ENCODE measurements at regions not wholly inside any gene's neighbourhood (a gene's known extent, or its start where the extent isn't known, plus 50 kb on each side); places are given as distances from the start of the nearest gene placed in this dataset.

DNA sequence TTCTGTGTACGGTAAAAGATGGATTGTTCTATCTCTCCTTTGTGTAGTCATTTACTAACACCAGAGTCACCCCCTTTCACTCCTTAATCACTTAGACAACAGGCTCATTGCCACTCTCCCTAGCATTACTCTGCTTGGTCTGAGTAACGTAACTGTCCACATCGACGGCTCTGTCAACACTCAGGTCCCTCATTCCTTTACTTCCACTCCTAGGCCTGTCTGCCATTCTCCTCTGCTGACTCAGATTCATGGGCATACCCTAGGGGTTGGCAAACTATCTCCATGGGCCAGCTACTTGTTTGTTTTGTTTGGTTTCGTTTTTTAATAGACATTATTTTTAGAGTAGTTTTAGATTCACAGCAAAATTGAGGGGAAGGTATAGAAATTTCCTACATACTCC lies 243.9 kb downstream of the NR4A2 start:
- no peak for TF ChIP-seq POLR2A (IDR thresholded peaks at IDR 0.05; ENCODE audit: low read depth, low read length)
- TF ChIP-seq, protein P1, sequence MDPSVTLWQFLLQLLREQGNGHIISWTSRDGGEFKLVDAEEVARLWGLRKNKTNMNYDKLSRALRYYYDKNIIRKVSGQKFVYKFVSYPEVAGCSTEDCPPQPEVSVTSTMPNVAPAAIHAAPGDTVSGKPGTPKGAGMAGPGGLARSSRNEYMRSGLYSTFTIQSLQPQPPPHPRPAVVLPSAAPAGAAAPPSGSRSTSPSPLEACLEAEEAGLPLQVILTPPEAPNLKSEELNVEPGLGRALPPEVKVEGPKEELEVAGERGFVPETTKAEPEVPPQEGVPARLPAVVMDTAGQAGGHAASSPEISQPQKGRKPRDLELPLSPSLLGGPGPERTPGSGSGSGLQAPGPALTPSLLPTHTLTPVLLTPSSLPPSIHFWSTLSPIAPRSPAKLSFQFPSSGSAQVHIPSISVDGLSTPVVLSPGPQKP (IDR thresholded peaks at IDR 0.05; ENCODE audit: borderline replicate concordance, low read depth, low read length) = no peak
- no peak for TF ChIP-seq RAD21 (IDR thresholded peaks at IDR 0.05; ENCODE audit: low read length)
- TF ChIP-seq, protein P2, sequence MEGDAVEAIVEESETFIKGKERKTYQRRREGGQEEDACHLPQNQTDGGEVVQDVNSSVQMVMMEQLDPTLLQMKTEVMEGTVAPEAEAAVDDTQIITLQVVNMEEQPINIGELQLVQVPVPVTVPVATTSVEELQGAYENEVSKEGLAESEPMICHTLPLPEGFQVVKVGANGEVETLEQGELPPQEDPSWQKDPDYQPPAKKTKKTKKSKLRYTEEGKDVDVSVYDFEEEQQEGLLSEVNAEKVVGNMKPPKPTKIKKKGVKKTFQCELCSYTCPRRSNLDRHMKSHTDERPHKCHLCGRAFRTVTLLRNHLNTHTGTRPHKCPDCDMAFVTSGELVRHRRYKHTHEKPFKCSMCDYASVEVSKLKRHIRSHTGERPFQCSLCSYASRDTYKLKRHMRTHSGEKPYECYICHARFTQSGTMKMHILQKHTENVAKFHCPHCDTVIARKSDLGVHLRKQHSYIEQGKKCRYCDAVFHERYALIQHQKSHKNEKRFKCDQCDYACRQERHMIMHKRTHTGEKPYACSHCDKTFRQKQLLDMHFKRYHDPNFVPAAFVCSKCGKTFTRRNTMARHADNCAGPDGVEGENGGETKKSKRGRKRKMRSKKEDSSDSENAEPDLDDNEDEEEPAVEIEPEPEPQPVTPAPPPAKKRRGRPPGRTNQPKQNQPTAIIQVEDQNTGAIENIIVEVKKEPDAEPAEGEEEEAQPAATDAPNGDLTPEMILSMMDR (conservative IDR thresholded peaks at IDR 0.05; ENCODE audit: low read depth, low read length) = no peak
- no peak for TF ChIP-seq BHLHE40 (IDR thresholded peaks at IDR 0.05; ENCODE audit: low read depth, low read length)
- TF ChIP-seq MAZ (IDR thresholded peaks at IDR 0.05; ENCODE audit: borderline replicate concordance, low read depth, low read length) = no peak

Measured in IMR-90 (cell line).